Nephron (organoid): ENCODE measurements at regions not wholly inside any gene's neighbourhood (a gene's known extent, or its start where the extent isn't known, plus 50 kb on each side); places are given as distances from the start of the nearest gene placed in this dataset.
"Not testable (repeated sequence)": the region's sequence is repeated elsewhere in the genome, so short reads cannot be mapped to it uniquely, and the experiment has no call there.

Experiments used
- H3K27ac Mint-ChIP-seq, 3 experiments: 2 replicates each; pipeline ENCODE4 v1.8.0; 2020; ENCODE audit warnings: mixed read lengths in 3 of 3, mild to moderate bottlenecking in 2 of 3, moderate library complexity in 1 of 3
- H3K27me3 Mint-ChIP-seq: 2 replicates; pipeline ENCODE4 v1.8.0; 2021; ENCODE audit warnings: low read depth, mild to moderate bottlenecking, moderate library complexity, mixed read lengths
- H3K36me3 Mint-ChIP-seq: 2 replicates; pipeline ENCODE4 v1.8.0; 2020; ENCODE audit warnings: low read depth, mixed read lengths
- H3K4me1 Mint-ChIP-seq: 2 replicates; pipeline ENCODE4 v1.8.0; 2020; ENCODE audit warnings: mixed read lengths
- H3K4me3 Mint-ChIP-seq, 3 experiments: 2 replicates each; pipeline ENCODE4 v1.8.0; 2020; ENCODE audit warnings: mild to moderate bottlenecking in 3 of 3, mixed read lengths in 3 of 3, moderate library complexity in 2 of 3
- H3K9me3 Mint-ChIP-seq: 2 replicates; pipeline ENCODE4 v1.8.0; 2020; ENCODE audit warnings: mixed read lengths
- CTCF ChIP-seq, 3 experiments: fragments of 200-600 bp; sonication (generic); IDR thresholded peaks; one replicate each; pipeline ENCODE4 v1.5.0; 2021; ENCODE audit warnings: antibody characterized with exemption in 3 of 3; ENCODE audit not compliant: unreplicated experiment in 3 of 3

DNA sequence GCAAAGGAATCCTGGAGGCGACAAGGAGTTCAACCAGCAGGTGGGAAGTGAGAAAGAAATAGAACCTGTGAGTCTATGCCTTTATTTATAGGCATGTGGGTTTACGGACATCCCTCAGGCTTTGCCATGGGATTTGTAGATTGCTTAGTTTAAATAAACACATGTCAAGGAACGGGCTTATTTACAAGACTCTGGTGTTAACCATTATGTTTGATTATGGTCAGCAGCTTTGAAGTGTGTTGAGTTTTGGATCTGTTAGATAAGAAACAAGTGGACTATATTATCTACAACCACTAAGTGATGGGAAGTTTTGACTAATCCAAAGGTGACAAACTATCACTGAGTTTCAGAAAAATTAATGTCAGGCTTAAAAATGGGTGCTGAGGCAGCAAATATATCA, 143.2 kb downstream of the SLITRK5 start:
- no peak overlapping the region for H3K4me3 Mint-ChIP-seq
- H3K36me3 Mint-ChIP-seq: no peaks in the 10 kb centered on the region
- H3K4me1 Mint-ChIP-seq: no peaks in the 10 kb centered on the region
- H3K9me3 Mint-ChIP-seq: no peaks in the 10 kb centered on the region
- no peaks in the 10 kb centered on the region for H3K27me3 Mint-ChIP-seq
- H3K27ac Mint-ChIP-seq: no peak overlapping the region
- no peak for TF ChIP-seq CTCF (IDR thresholded peaks at IDR 0.05; ENCODE audit: unreplicated experiment in 3 of 3)

- no peak overlapping the region for H3K4me3 Mint-ChIP-seq
- H3K27me3 Mint-ChIP-seq: no peaks in the 10 kb centered on the region
- H3K9me3 Mint-ChIP-seq: no peaks in the 10 kb centered on the region
- no peak for TF ChIP-seq CTCF (IDR thresholded peaks at IDR 0.05; ENCODE audit: unreplicated experiment in 3 of 3)
- no peak overlapping the region for H3K27ac Mint-ChIP-seq
- no peaks in the 10 kb centered on the region for H3K4me1 Mint-ChIP-seq
- H3K36me3 Mint-ChIP-seq: no peaks in the 10 kb centered on the region
These were observed 149.1 kb downstream of the SLITRK5 start for GRCh38 chr13:87820241-87820640.

DNA sequence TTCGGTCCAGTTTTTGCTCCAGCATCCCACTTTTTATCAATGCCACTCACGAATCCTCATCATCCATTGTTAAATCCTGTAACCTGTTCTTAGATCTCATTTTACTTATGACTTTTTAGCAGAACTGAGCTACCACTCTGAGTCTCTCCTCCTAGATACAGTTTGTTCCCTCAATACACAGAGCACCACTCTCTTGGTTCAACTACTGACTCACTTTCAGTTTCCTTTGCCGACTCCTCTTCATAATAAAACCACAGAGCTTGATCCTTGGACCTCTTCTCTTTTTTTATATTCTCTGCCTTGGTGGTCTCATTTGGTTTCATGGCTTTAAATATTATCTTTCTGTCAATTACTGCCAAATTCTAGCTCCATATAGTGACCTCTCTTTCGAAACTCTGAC, 150.3 kb downstream of the SLITRK5 start:
- H3K27ac Mint-ChIP-seq: no peak overlapping the region

GRCh38 chr13:87826301-87826700, 155.1 kb downstream of the SLITRK5 start:
- not testable (repeated sequence) for H3K27me3 Mint-ChIP-seq, H3K9me3 Mint-ChIP-seq, H3K36me3 Mint-ChIP-seq, H3K4me3 Mint-ChIP-seq, H3K4me1 Mint-ChIP-seq, H3K27ac Mint-ChIP-seq

More for the DNA sequence above, 150.3 kb downstream of the SLITRK5 start:
- no peak for TF ChIP-seq CTCF (IDR thresholded peaks at IDR 0.05; ENCODE audit: unreplicated experiment in 3 of 3)
- Mint-ChIP-seq H3K4me3 (no peak overlapping the region), H3K27me3 (no peaks in the 10 kb centered on the region), H3K36me3 (no peaks in the 10 kb centered on the region), H3K4me1 (no peaks in the 10 kb centered on the region), H3K9me3 (no peaks in the 10 kb centered on the region)

- no peaks in the 10 kb centered on the region for H3K27me3 Mint-ChIP-seq
- H3K36me3 Mint-ChIP-seq: no peaks in the 10 kb centered on the region
- H3K4me1 Mint-ChIP-seq: no peaks in the 10 kb centered on the region
- no peak for TF ChIP-seq CTCF (IDR thresholded peaks at IDR 0.05; ENCODE audit: unreplicated experiment in 3 of 3)
- no peak overlapping the region for H3K27ac Mint-ChIP-seq
- H3K9me3 Mint-ChIP-seq: no peaks in the 10 kb centered on the region
- H3K4me3 Mint-ChIP-seq: no peak overlapping the region
These were observed 156.3 kb downstream of the SLITRK5 start for GRCh38 chr13:87827479-87827878.

GRCh38 chr13:87837522-87837921, 166.4 kb downstream of the SLITRK5 start:
- TF ChIP-seq CTCF (IDR thresholded peaks at IDR 0.05; ENCODE audit: unreplicated experiment in 3 of 3): no peak
- Mint-ChIP-seq H3K4me1 (no peaks in the 10 kb centered on the region), H3K9me3 (no peaks in the 10 kb centered on the region), H3K36me3 (no peaks in the 10 kb centered on the region), H3K27ac (no peak overlapping the region), H3K4me3 (no peak overlapping the region), H3K27me3 (no peaks in the 10 kb centered on the region)
